Pancreas (tissue), 10 donors: ENCODE measurements at regions not wholly inside any gene's neighbourhood (a gene's known extent, or its start where the extent isn't known, plus 50 kb on each side); places are given as distances from the start of the nearest gene placed in this dataset.

ENCODE experiments used
- ATAC-seq, 4 donors: fragments of 200-7000 bp; cut with Tn5 transposase; one replicate each; pipeline versions ENCODE4 v1.8.0 to v1.9.1; 2020; ENCODE audit warnings: mild to moderate bottlenecking in 4 of 4, moderate library complexity in 4 of 4
- DNase-seq, 6 donors: peaks; one replicate each; pipeline ENCODE4 v3.0.0-alpha.2; 2020
- FAIRE-seq: peaks from 2 replicates; lab custom pipeline; 2012; peaks lifted over from hg19 to GRCh38; lab: Jason Lieb, UNC
- H3K27ac ChIP-seq, 4 donors: fragments of 200-600 bp; sonication (generic); 1 replicate in 3 of 4; 2 replicates in 1 of 4; pipeline versions ENCODE4 v1.5.0 to v1.8.0; 2020
- H3K27me3 ChIP-seq, 4 donors: fragments of 200-600 bp; one replicate each; pipeline ENCODE4 v1.8.0; 2021
- H3K36me3 ChIP-seq, 3 donors: fragments of 200-600 bp; sonication (generic) in 1 of 3; one replicate each; pipeline versions ENCODE4 v1.5.0 to v1.8.0; 2020 to 2021
- H3K4me1 ChIP-seq, 3 donors: fragments of 200-600 bp; one replicate each; pipeline ENCODE4 v1.8.0; 2021
- H3K4me3 ChIP-seq, 4 donors: fragments of 200-600 bp; sonication (generic) in 2 of 4; one replicate each; pipeline versions ENCODE4 v1.5.0 to v1.8.0; 2020 to 2021
- H3K9me3 ChIP-seq, 4 donors: fragments of 200-600 bp; one replicate each; pipeline ENCODE4 v1.8.0; 2021
- CTCF ChIP-seq, 4 donors: fragments of 200-600 bp; sonication (generic) in 3 of 4; IDR thresholded peaks; one replicate each; pipeline versions ENCODE4 v1.5.0 to v1.8.0; 2021; ENCODE audit warnings: antibody characterized with exemption in 4 of 4
- WGBS, 2 donors: extraction: QIAGEN DNeasy Blood & Tissue Kit; methylation state at CpG; one replicate each; pipeline ENCODE4 v1.1.7; 2013; 5-methylcytosine and 5-hydroxymethylcytosine counted together
- intact Hi-C, 3 donors: fragments of 100-400 bp; cut with DNase I; formaldehyde crosslinking; loops; one replicate each; pipeline versions ENCODE4 v1.11.1 to v1.14.2; 2022
- donor health status: healthy with polysubstance abuse.
- donor health status: DM: no; HTN: no; CAD: no; lungs with moderate emphysema.
- donor health status: DM: no; HTN: no; CAD: no.
- donor health status: control.
- donor health status: control.
- donor health status: Bipolar disorder and iron deficiency.
- donor health status: DM: yes; HTN: yes; CAD: no.
- donor health status: DM: no; HTN: no; CAD: no.
- donor health status: DM: no; HTN: no; CAD: no.
- donor health status: DM: yes; HTN: yes; CAD: no.

GRCh38 chr11:134558258-134558835 is 146.3 kb upstream of the B3GAT1 start:
- no peak for FAIRE-seq
- no peak for ATAC-seq

GRCh38 chr11:134557571-134558257 is 145.7 kb upstream of the B3GAT1 start:
- Histone ChIP-seq H3K4me3 (no peak overlapping the region), H3K9me3 (no peaks in the 10 kb centered on the region), H3K27me3 (no peaks in the 10 kb centered on the region), H3K36me3 (no peaks in the 10 kb centered on the region), H3K4me1 (no peaks in the 10 kb centered on the region), H3K27ac (no peak overlapping the region)
- no peak for ATAC-seq
- WGBS, 2 donors, result 57 to 69% methylated on average over 6 of the region's 6 CpGs
- TF ChIP-seq CTCF (IDR thresholded peaks at IDR 0.05), result no peak
- no peak for FAIRE-seq
- DNase-seq, result no peak
- intact Hi-C loops, result no loop called here

More at GRCh38 chr11:134558258-134558835, 146.3 kb upstream of the B3GAT1 start:
- intact Hi-C loops, result no loop called here
- Histone ChIP-seq H3K36me3 (no peaks in the 10 kb centered on the region), H3K4me1 (no peaks in the 10 kb centered on the region), H3K4me3 (no peak overlapping the region), H3K27me3 (no peaks in the 10 kb centered on the region), H3K27ac (no peak overlapping the region), H3K9me3 (no peaks in the 10 kb centered on the region)
- no peak for TF ChIP-seq CTCF (IDR thresholded peaks at IDR 0.05)
- 45 to 65% methylated on average over 4 of the region's 4 CpGs for WGBS, 2 donors
- DNase-seq, result no peak

- intact Hi-C loops, result no loop called here
- Histone ChIP-seq H3K9me3 (no peaks in the 10 kb centered on the region), H3K36me3 (no peaks in the 10 kb centered on the region), H3K27me3 (no peaks in the 10 kb centered on the region), H3K27ac (no peak overlapping the region), H3K4me1 (no peaks in the 10 kb centered on the region), H3K4me3 (no peak overlapping the region)
- no peak for DNase-seq
- no peak for FAIRE-seq
- no peak for ATAC-seq
- WGBS, 2 donors, result 87 to 95% methylated on average over 4 of the region's 4 CpGs
- no peak for TF ChIP-seq CTCF (IDR thresholded peaks at IDR 0.05)
These were observed 144.1 kb upstream of the B3GAT1 start for GRCh38 chr11:134556186-134556585.

GRCh38 chr11:134555510-134555909 is 143.5 kb upstream of the B3GAT1 start:
- no peak overlapping the region for H3K27ac ChIP-seq
- 80 to 86% methylated on average over 7 of the region's 7 CpGs for WGBS, 2 donors
- H3K9me3 ChIP-seq, result no peaks in the 10 kb centered on the region
- H3K4me3 ChIP-seq, result no peak overlapping the region
- H3K36me3 ChIP-seq, result no peaks in the 10 kb centered on the region
- FAIRE-seq, result no peak
- intact Hi-C loops, result no loop called here
- no peaks in the 10 kb centered on the region for H3K27me3 ChIP-seq
- no peaks in the 10 kb centered on the region for H3K4me1 ChIP-seq
- DNase-seq, result no peak
- no peak for ATAC-seq
- no peak for TF ChIP-seq CTCF (IDR thresholded peaks at IDR 0.05)

- no peak for TF ChIP-seq CTCF (IDR thresholded peaks at IDR 0.05)
- Histone ChIP-seq H3K4me3 (no peak overlapping the region), H3K27ac (no peak overlapping the region), H3K9me3 (no peaks in the 10 kb centered on the region), H3K36me3 (no peaks in the 10 kb centered on the region), H3K27me3 (no peaks in the 10 kb centered on the region), H3K4me1 (no peaks in the 10 kb centered on the region)
- 62 to 67% methylated on average over 3 of the region's 3 CpGs for WGBS, 2 donors
- DNase-seq, result no peak
- ATAC-seq, result no peak
- no peak for FAIRE-seq
- intact Hi-C loops, result no loop called here
These were observed 142.8 kb upstream of the B3GAT1 start for GRCh38 chr11:134554861-134555260.
